H1 (cell line): ENCODE measurements at regions not wholly inside any gene's neighbourhood (a gene's known extent, or its start where the extent isn't known, plus 50 kb on each side); places are given as distances from the start of the nearest gene placed in this dataset.

Experiments used
- CTCF ChIA-PET: fragments of 300-600 bp; sonication (Branson Sonifier 250); formaldehyde crosslinking; loops from one replicate; lab custom pipeline; 2021; ENCODE audit not compliant: partially characterized antibody; lab: Charles Lee
- POLR2A ChIA-PET: fragments of 300-600 bp; sonication (Branson Sonifier 250); formaldehyde crosslinking; loops from one replicate; lab custom pipeline; 2021; ENCODE audit warnings: inconsistent platforms; ENCODE audit not compliant: partially characterized antibody; lab: Charles Lee
- DNase-seq, 2 experiments: peaks; one replicate each; pipeline versions ENCODE4 v3.0.0 to v3.0.0-alpha.2; 2010 to 2022; ENCODE audit warnings: low spot score in 2 of 2, low read depth in 1 of 2, mixed read lengths in 1 of 2
- FAIRE-seq: peaks from 2 replicates; lab custom pipeline; 2011; peaks lifted over from hg19 to GRCh38; lab: Jason Lieb, UNC
- H2AFZ ChIP-seq: 2 replicates; pipeline ENCODE4 v1.8.1; 2012; ENCODE audit warnings: low read length, inconsistent platforms
- H2AK5ac ChIP-seq: 2 replicates; pipeline ENCODE4 v1.6.1; 2013; ENCODE audit warnings: low read depth, low read length
- H2BK120ac ChIP-seq: replicated peaks from 2 replicates; pipeline ENCODE3; 2013; ENCODE audit warnings: low read depth, low read length, inconsistent platforms
- H2BK12ac ChIP-seq: 2 replicates; pipeline ENCODE4 v1.6.1; 2013; ENCODE audit warnings: low read depth, low read length
- H2BK15ac ChIP-seq: 2 replicates; pipeline ENCODE4 v1.6.1; 2013; ENCODE audit warnings: low read length
- H2BK20ac ChIP-seq: 2 replicates; pipeline ENCODE4 v1.6.1; 2013; ENCODE audit warnings: low read length
- H2BK5ac ChIP-seq: 2 replicates; pipeline ENCODE4 v1.6.1; 2013; ENCODE audit warnings: low read depth, low read length
- H3K14ac ChIP-seq: 2 replicates; pipeline ENCODE4 v1.6.1; 2013; ENCODE audit warnings: inconsistent platforms; ENCODE audit not compliant: insufficient read length
- H3K18ac ChIP-seq: 2 replicates; pipeline ENCODE4 v1.6.1; 2013; ENCODE audit warnings: low read length; ENCODE audit errors: extremely low read depth
- H3K23ac ChIP-seq: 2 replicates; pipeline ENCODE4 v1.6.1; 2013; ENCODE audit warnings: inconsistent platforms; ENCODE audit not compliant: insufficient read length
- H3K23me2 ChIP-seq: 2 replicates; pipeline ENCODE4 v1.6.1; 2013; ENCODE audit warnings: low read depth, low read length
- H3K27ac ChIP-seq: 2 replicates; pipeline ENCODE4 v1.6.1; 2011; ENCODE audit warnings: low read depth, low read length, inconsistent platforms
- H3K27me3 ChIP-seq, 4 experiments: replicated peaks in 1 of 4; 1 replicate in 1 of 4; 2 replicates in 3 of 4; pipeline versions ENCODE4 v1.6.1 to v1.8.1; 2011 to 2013; ENCODE audit warnings: low read length in 3 of 4, mild to moderate bottlenecking in 3 of 4, inconsistent platforms in 2 of 4, mixed read lengths in 2 of 4, moderate library complexity in 1 of 4; ENCODE audit not compliant: control insufficient read depth in 3 of 4, insufficient read depth in 3 of 4; ENCODE audit errors: extremely low read depth in 1 of 4
- H3K36me3 ChIP-seq, 4 experiments: 2 replicates each; pipeline versions ENCODE4 v1.6.1 to v1.8.1; 2011 to 2013; ENCODE audit warnings: mild to moderate bottlenecking in 4 of 4, low read length in 3 of 4, moderate library complexity in 2 of 4, control low read depth in 1 of 4, inconsistent platforms in 1 of 4; ENCODE audit not compliant: insufficient read depth in 4 of 4, control insufficient read depth in 2 of 4
- H3K4ac ChIP-seq: replicated peaks from 2 replicates; pipeline ENCODE3; 2013; ENCODE audit warnings: low read length, low read depth, mixed read lengths, inconsistent platforms; ENCODE audit not compliant: insufficient read length
- H3K4me1 ChIP-seq, 4 experiments: replicated peaks in 1 of 4; 1 replicate in 1 of 4; 2 replicates in 3 of 4; pipeline versions ENCODE4 v1.6.1 to v1.8.1; 2011 to 2013; ENCODE audit warnings: low read length in 3 of 4, inconsistent platforms in 2 of 4, mixed read lengths in 1 of 4; ENCODE audit not compliant: insufficient read depth in 4 of 4, control insufficient read depth in 3 of 4
- H3K4me2 ChIP-seq, 2 experiments: 2 replicates each; pipeline versions ENCODE4 v1.6.1 to v1.8.1; 2011 to 2013; ENCODE audit warnings: low read depth in 2 of 2, low read length in 2 of 2, control low read depth in 1 of 2, inconsistent platforms in 1 of 2, mild to moderate bottlenecking in 1 of 2; ENCODE audit not compliant: insufficient read depth in 1 of 2
- H3K4me3 ChIP-seq, 4 experiments: fragments of 200-600, 300-600 bp in 1 of 4; sonication (generic), shearing (Covaris generic), sonication (Bioruptor Twin) in 1 of 4; 2 replicates each; pipeline versions ENCODE4 v1.5.1 to v1.8.1; 2011 to 2016; ENCODE audit warnings: low read length in 4 of 4, low read depth in 3 of 4, control low read depth in 2 of 4, inconsistent platforms in 2 of 4, mild to moderate bottlenecking in 2 of 4, mixed read lengths in 1 of 4, moderate library complexity in 1 of 4; ENCODE audit not compliant: insufficient read depth in 2 of 4; ENCODE audit errors: extremely low read depth in 1 of 4
- H3K56ac ChIP-seq: replicated peaks from 2 replicates; pipeline ENCODE3; 2013; ENCODE audit warnings: low read depth, mild to moderate bottlenecking, mixed read lengths, low read length, inconsistent platforms; ENCODE audit not compliant: insufficient read length
- H3K79me1 ChIP-seq: 2 replicates; pipeline ENCODE4 v1.6.1; 2013; ENCODE audit warnings: low read depth, low read length, control low read depth
- H3K79me2 ChIP-seq, 2 experiments: 2 replicates each; pipeline versions ENCODE4 v1.6.1 to v1.8.1; 2012 to 2013; ENCODE audit warnings: low read length in 2 of 2, mild to moderate bottlenecking in 2 of 2, inconsistent platforms in 1 of 2; ENCODE audit not compliant: insufficient read depth in 2 of 2, control insufficient read depth in 1 of 2
- H3K9ac ChIP-seq, 4 experiments: replicated peaks in 1 of 4; 1 replicate in 1 of 4; 2 replicates in 3 of 4; pipeline versions ENCODE4 v1.6.1 to v1.8.1; 2011 to 2013; ENCODE audit warnings: low read depth in 3 of 4, low read length in 3 of 4, control low read depth in 2 of 4, mild to moderate bottlenecking in 2 of 4, moderate library complexity in 2 of 4, inconsistent platforms in 1 of 4; ENCODE audit errors: extremely low read depth in 1 of 4
- H3K9me3 ChIP-seq, 2 experiments: 2 replicates each; pipeline versions ENCODE4 v1.6.1 to v1.8.1; 2012 to 2013; ENCODE audit warnings: mild to moderate bottlenecking in 2 of 2, moderate library complexity in 2 of 2, control low read depth in 1 of 2, inconsistent platforms in 1 of 2, low read depth in 1 of 2, low read length in 1 of 2, mixed read lengths in 1 of 2; ENCODE audit not compliant: insufficient read depth in 2 of 2
- H4K20me1 ChIP-seq, 2 experiments: replicated peaks in 1 of 2; 2 replicates each; pipeline versions ENCODE3 to v1.8.1; 2011 to 2013; ENCODE audit warnings: inconsistent platforms in 2 of 2, low read length in 2 of 2, mild to moderate bottlenecking in 1 of 2; ENCODE audit not compliant: insufficient read depth in 2 of 2, control insufficient read depth in 1 of 2
- H4K5ac ChIP-seq: 2 replicates; pipeline ENCODE4 v1.6.1; 2013; ENCODE audit warnings: low read length, low read depth, mixed read lengths, inconsistent platforms; ENCODE audit not compliant: insufficient read length
- H4K8ac ChIP-seq: 2 replicates; pipeline ENCODE4 v1.8.0; 2013; ENCODE audit warnings: mild to moderate bottlenecking, moderate library complexity, low read length, inconsistent platforms; ENCODE audit not compliant: insufficient read depth; ENCODE audit errors: extremely low read depth
- H4K91ac ChIP-seq: replicated peaks from 2 replicates; pipeline ENCODE3; 2013; ENCODE audit warnings: low read length, mixed read lengths, inconsistent platforms; ENCODE audit not compliant: insufficient read length
- BACH1 ChIP-seq: IDR thresholded peaks from 2 replicates; pipeline ENCODE4 v1.6.1; 2012; ENCODE audit warnings: low read length, improper control_type of control experiment
- BCL11A ChIP-seq, 2 experiments: IDR thresholded peaks; one replicate each; pipeline ENCODE4 v1.6.1; 2011; ENCODE audit warnings: low read depth in 2 of 2, low read length in 2 of 2, mild to moderate bottlenecking in 2 of 2
- E2F6 ChIP-seq: IDR thresholded peaks from 2 replicates; pipeline ENCODE4 v1.6.1; 2012; ENCODE audit warnings: inconsistent platforms
- HDAC6 ChIP-seq: IDR thresholded peaks from one replicate; pipeline ENCODE4 v1.7.1; 2012; ENCODE audit warnings: low read depth, mild to moderate bottlenecking, inconsistent platforms, low read length, moderate library complexity
- KDM4A ChIP-seq: IDR thresholded peaks from one replicate; pipeline ENCODE4 v1.7.1; 2012; ENCODE audit warnings: low read depth, mild to moderate bottlenecking, moderate library complexity, low read length, inconsistent platforms; ENCODE audit not compliant: severe bottlenecking
- RBBP5 ChIP-seq: IDR thresholded peaks from 2 replicates; pipeline ENCODE4 v1.7.1; 2012; ENCODE audit warnings: low read depth, mild to moderate bottlenecking, inconsistent platforms, low read length, moderate library complexity, borderline replicate concordance
- RNF2 ChIP-seq: fragments of 200-900, 300-1000 bp; sonication (generic); IDR thresholded peaks from 2 replicates; pipeline ENCODE4 v1.7.1; 2016; ENCODE audit warnings: borderline replicate concordance, low read depth, mild to moderate bottlenecking, antibody characterized with exemption, low read length; ENCODE audit not compliant: poor library complexity, severe bottlenecking; ENCODE audit errors: missing control alignments
- SP4 ChIP-seq: IDR thresholded peaks from 2 replicates; pipeline ENCODE4 v1.6.1; 2012; ENCODE audit warnings: low read length, inconsistent platforms
- SRF ChIP-seq: IDR thresholded peaks from 2 replicates; pipeline ENCODE4 v1.6.1; 2011; ENCODE audit warnings: mild to moderate bottlenecking, low read depth, low read length, moderate library complexity
- TBP ChIP-seq: IDR thresholded peaks from 2 replicates; pipeline ENCODE4 v1.6.1; 2011; ENCODE audit warnings: low read depth, low read length, improper control_type of control experiment
- TEAD4 ChIP-seq: IDR thresholded peaks from 2 replicates; pipeline ENCODE4 v1.6.1; 2012; ENCODE audit warnings: low read depth, low read length, inconsistent platforms, mixed read lengths
- USF2 ChIP-seq: IDR thresholded peaks from 2 replicates; pipeline ENCODE4 v1.6.1; 2011; ENCODE audit warnings: low read length, improper control_type of control experiment
- whole genome bisulfite sequencing, 2 experiments: shearing (Covaris generic) in 1 of 2; methylation state at CpG; one replicate each; pipeline versions ENCODE4 v1.1.6 to v1.1.7; 2013 to 2015; ENCODE audit warnings: low lambda C conversion rate in 2 of 2, mixed read lengths in 2 of 2, inconsistent platforms in 1 of 2, low coverage in 1 of 2, missing lambda C conversion rate in 1 of 2; ENCODE audit not compliant: insufficient replicate concordance in 2 of 2, insufficient coverage in 1 of 2, insufficient read length in 1 of 2; ENCODE audit errors: extremely low coverage in 1 of 2, missing lambda C conversion rate in 1 of 2; 5-methylcytosine and 5-hydroxymethylcytosine counted together

- no peaks in the 10 kb centered on the region for H3K27me3 ChIP-seq
- no peak overlapping the region for H3K14ac ChIP-seq
- H3K79me1 ChIP-seq: no peaks in the 10 kb centered on the region
- H2BK15ac ChIP-seq: no peak overlapping the region
- no peak overlapping the region for H2AFZ ChIP-seq
- no peak overlapping the region for H2AK5ac ChIP-seq
- POLR2A ChIA-PET: no interaction called here
- no peak overlapping the region for H3K4ac ChIP-seq
- DNase-seq: no peak
- H2BK20ac ChIP-seq: no peak overlapping the region
- H2BK12ac ChIP-seq: no peak overlapping the region
- H3K23ac ChIP-seq: no peak overlapping the region
- TF ChIP-seq HDAC6 (no peak), TBP (no peak), BCL11A (IDR thresholded peaks at IDR 0.05; ENCODE audit: low read depth in 2 of 2, low read length in 2 of 2) (no peak), E2F6 (no peak), USF2 (no peak), KDM4A (no peak), RNF2 (no peak), SP4 (no peak), SRF (no peak), BACH1 (no peak), TEAD4 (no peak), RBBP5 (no peak)
- no peaks in the 10 kb centered on the region for H4K20me1 ChIP-seq
- no peaks in the 10 kb centered on the region for H3K4me1 ChIP-seq
- no peak overlapping the region for H2BK120ac ChIP-seq
- CTCF ChIA-PET: interaction anchor here (1.0 to 8.6 kb wide), 6 partner anchors 231 to 316 kb away, joined by 3 to 61 read pairs (median 4); no protein-coding TSS in a partner anchor
- H4K91ac ChIP-seq: no peak overlapping the region
- no peak overlapping the region for H3K27ac ChIP-seq
- H3K36me3 ChIP-seq: no peaks in the 10 kb centered on the region
- no peak overlapping the region for H3K18ac ChIP-seq
- H4K5ac ChIP-seq: no peak overlapping the region
- no peak overlapping the region for H4K8ac ChIP-seq
- no peak overlapping the region for H3K9ac ChIP-seq
- no peaks in the 10 kb centered on the region for H3K79me2 ChIP-seq
- H3K23me2 ChIP-seq: no peaks in the 10 kb centered on the region
- no peak overlapping the region for H3K4me2 ChIP-seq
- H3K56ac ChIP-seq: no peak overlapping the region
- 98% methylated on average over 3 of the region's 3 CpGs; no CpG with 5 or more reads in 1 of the 2 experiments for WGBS, 2 experiments
- no peak overlapping the region for H3K4me3 ChIP-seq
- FAIRE-seq: no peak
- H2BK5ac ChIP-seq: no peak overlapping the region
- no peaks in the 10 kb centered on the region for H3K9me3 ChIP-seq
Measured at GRCh38 chr18:64333584-64333983, 184.7 kb upstream of the LINC00305 start.
